ENCODE measurements at regions not wholly inside any gene's neighbourhood (a gene's known extent, or its start where the extent isn't known, plus 50 kb on each side); places are given as distances from the start of the nearest gene placed in this dataset.

DNA sequence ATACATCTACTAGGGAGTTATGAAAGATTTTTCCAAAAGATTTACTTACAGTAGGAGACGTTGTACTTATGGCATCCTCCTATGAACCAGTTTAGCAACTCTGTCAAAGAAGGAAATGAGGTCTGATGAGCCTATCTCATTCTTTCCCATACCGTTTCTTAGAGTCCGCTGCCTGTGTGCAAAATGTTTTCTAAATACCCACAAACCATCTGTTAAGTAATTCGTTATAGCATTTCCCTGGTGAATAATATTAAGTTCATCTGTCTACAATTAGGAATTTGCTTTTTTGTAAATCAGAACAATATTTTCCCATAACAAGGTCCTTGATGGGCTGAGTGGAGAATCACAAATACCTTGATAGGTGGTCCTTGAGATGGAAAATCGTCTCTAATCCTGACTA, 178.8 kb upstream of the TMTC4 start:
- no peak for DNase-seq

DNA sequence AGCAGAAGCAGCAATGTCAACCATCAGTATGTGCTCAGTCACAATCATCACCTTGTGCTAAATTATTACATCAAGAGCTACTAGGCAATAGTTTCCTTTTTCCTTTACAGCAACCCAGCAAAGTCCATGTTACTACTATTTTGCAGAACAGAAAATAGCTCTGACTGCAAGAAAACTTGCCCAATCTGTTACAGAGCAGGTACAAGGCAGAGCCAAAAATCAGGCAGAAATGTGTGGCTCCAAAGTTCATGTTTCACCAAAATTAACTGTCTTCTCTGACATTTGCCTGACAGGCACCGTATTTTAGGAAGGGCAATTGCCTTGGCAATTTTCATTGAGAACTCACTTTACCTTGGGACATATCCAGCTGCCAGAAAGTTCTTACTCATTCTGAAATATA, 177.6 kb upstream of the TMTC4 start:
- no peak for DNase-seq

GRCh38 chr13:100848304-100848703, 173.7 kb upstream of the TMTC4 start:
- no peak for DNase-seq

DNA sequence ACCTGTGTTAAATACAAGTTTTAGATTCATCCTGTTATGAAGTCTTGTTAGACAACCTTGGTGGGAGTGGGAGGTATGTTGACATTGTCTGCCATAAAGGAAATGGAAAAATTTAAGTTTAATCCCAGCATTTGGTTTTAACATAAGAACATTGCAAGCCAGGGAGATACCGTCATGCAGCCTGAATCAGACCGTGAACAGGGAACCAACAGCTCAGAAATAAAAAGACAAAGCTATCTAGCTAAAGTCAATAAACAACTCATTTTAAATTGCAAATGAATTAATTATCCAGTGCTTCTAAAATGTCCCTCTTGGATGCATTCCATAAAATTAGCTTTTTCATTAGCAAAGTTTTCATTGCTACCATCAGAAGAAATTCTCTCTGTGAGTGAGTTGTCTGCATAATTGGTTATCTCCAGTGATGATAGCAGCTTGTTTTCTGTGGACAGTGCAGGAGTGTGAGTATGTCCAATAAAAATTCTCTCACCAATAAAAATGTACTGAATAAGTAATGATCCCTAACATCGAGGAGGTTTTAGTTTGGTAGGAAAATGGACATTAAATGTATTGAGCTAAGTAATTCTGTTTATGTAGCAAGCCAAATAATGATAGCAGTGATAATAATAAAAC, 170.6 kb upstream of the TMTC4 start:
- DNase-seq, result no peak

- DNase-seq, result no peak
Measured at GRCh38 chr13:100842136-100842535, 167.5 kb upstream of the TMTC4 start.

DNA sequence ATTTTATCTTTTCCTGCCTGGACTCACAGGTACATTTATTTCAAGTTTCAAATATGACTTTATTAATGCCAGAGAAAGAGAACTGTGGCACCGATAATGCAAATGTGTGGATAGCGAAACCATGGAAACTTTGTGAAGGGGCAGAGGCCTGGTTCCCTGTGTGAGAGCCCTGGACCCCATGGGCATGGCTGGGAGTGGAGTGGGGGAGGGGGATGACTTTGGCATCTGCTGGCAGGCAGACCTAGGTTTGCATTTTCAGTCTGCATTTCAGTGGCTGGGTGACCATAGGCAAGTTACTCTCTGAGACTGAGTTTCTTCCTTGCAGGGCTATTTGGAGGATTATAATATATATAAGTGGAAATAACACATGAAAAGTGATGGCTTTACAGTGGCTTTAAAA, 163.8 kb upstream of the TMTC4 start:
- no peak for DNase-seq

- DNase-seq, result no peak
Measured at GRCh38 chr13:100837631-100838030, 163.0 kb upstream of the TMTC4 start.

DNA sequence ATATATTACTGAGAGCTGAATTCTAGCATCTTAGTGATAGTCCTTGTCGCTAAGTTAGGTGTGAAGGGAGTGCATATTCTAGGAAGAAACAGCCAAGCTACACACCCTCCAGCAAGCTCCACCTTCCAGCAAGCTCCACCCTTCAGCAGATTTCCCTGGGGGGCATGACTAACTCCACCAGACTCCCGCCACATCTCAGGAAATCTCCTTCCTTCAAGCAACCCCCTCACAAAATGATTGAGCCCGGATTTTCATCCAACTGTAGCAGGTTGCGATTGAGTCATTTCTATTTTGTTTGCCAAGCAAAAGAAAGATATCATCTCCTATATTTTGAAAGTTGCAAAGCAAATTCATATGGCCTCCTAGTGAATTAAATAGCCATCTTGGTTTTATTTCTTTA, 162.1 kb upstream of the TMTC4 start:
- DNase-seq, result no peak

GRCh38 chr13:100835695-100836094, 161.1 kb upstream of the TMTC4 start:
- no peak for DNase-seq

GRCh38 chr13:100833427-100833826, 158.8 kb upstream of the TMTC4 start:
- DNase-seq, result no peak

DNA sequence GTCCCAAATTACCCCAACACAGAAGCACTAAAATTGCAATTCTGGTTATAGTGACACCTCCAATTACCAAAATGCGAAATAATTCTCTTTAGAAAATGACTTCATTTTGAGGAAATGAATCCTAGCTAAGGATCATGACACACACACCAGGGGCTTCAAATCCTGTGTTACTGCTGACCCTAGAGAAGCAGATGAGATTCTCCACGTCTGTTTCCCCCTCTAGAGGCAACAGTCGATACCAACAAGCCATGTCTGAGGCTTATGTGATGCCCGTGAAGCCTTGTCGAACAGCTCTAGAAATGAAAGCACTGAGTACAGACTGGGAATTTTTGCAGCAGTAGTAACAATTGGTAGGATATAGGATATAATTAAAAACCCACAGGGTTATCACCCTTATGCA, 153.6 kb upstream of the TMTC4 start:
- DNase-seq, result no peak

DNA sequence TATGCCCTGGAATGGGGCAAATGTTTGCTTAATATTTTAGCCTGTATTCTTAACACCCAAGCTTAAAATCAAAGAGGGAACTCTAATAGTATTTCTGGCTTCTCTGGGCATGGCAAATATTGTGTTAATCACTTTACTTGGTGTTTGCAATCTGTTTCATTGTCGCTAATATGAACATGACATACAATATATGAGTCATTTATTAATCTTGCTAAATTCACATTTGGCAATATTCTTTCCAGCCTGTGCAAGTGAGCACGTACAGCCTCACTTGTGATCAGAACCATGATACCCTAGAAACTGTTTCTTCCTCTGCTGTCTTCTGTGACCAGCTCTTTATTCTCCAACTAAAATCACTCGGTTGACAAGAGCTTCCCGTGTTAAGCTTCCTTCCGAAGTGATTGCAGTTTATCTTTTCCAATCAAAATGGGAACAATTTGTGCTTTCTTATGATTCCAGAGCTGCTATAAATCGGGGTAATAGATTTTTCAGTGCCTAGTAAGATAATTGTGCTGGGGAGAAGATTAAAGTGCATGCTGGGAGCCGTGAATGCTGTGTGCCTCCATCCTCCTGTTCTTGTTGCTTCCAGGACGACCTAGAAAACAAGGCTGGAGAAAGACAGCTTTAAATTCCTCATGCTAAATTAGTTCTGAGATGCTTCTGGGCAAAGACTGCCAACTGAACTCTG, 153.0 kb upstream of the TMTC4 start:
- no peak for DNase-seq

DNA sequence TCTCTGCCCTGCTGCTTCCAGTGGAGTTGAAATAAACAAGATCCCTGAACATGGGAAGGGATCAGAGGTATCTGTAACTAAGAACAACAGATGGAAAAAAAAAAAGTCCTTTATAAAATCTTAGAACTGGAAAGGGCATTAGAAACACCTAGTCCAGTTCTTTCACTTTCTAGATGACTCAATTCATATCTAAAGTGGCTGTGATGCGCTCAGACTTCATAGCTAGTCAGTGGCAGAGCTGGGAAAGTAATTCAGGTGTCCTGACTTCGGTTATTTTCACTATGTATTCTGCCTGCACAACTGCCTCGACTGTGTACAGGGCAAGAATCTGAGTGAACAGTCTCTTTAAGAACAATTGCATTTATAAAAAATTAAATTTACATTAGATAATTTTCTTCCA, 151.8 kb upstream of the TMTC4 start:
- no peak for DNase-seq

GRCh38 chr13:100825557-100825956, 151.0 kb upstream of the TMTC4 start:
- DNase-seq, result no peak

DNA sequence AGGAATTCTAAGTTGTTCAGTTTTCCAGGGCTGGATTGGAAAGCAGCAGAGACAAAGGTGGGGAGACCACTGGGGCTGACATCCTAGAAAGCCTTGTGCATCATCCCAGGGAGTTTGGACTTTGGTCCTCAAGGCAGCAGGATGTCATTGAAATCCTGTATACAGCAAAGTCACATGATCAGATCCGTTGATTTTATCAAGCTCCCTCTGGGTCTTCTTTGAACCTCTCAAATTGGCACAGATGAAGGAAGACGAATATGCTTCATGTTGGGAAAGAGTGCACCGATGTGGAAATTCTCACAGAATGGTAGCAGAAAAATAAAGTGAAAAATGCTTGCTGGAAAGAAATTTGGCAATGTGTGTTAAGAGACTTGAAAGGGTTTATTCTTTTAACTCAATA, 149.8 kb upstream of the TMTC4 start:
- peak; percentile 54 for DNase-seq

- no peak for DNase-seq
Measured at GRCh38 chr13:100823448-100823847, 148.9 kb upstream of the TMTC4 start.

GRCh38 chr13:100822871-100823443, 148.4 kb upstream of the TMTC4 start:
- peak; percentile 67 for DNase-seq

GRCh38 chr13:100818711-100819110, 144.1 kb upstream of the TMTC4 start:
- no peak for DNase-seq

DNA sequence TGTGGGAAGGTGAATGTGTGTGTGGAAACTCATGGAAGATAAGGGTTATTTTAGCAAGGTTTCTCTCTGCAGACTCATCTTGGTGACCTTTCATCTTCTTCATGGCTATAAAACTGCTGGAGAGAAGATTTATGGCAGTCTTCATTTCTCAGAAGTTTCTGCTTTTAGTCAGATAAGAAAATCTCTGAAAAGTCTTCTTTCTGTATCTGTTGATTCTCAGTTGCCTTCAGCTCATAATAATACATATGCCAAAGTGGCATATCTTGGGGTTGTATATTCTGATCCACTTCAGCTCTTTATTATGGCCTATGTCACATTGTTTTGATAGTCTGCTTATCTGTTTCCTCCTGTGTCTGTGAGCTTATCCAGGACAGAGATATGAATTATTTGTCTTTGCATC, 143.3 kb upstream of the TMTC4 start:
- no peak for DNase-seq

DNA sequence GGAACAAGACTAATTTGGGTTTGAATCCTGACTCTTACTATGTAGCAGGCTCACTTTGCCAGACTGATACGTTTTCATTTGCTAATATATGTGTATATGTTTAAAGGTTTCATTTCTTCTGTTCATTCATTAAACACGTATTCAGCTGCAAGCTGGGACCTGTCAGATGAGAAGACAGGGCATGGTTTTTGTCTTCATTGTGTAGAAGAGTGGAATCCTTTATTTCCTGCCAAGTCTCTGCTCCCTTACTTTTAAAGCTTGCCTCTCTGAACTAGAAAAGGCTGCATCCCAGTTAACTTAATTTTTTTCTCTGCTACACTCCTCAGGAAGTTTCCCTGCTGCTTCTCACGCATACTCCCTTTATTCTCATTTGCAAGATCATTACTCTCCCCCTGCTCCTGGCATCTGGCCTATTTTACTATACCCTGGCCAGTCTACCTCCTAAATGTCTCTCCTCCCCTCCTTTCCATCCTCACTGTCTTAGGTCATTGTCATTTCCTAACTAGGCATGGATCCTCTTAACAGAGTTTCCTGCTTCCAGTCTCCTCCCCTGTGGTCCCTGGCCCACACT, 141.0 kb upstream of the TMTC4 start:
- no peak for DNase-seq

- DNase-seq, result peak; percentile 61
Measured at GRCh38 chr13:100812982-100813584, 138.5 kb upstream of the TMTC4 start.

DNA sequence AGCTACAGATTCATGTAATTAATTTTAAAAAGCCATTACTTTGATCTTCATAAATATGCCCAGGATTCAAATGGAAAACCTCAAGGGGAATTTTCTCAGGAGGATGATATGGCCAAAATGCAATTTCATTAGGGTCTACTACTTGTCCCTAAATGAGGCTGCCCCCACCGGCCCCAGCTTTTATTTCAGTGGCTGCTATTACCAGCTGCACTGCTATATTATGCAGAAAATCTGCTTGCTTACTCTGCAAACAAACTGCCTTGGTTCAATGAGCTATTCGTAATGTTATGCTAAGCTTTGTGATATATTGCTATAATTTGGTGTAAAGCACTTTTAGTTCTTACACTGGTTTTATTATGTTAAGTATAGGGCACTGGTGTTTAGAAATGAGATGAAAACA, 137.3 kb upstream of the TMTC4 start:
- no peak for DNase-seq

DNA sequence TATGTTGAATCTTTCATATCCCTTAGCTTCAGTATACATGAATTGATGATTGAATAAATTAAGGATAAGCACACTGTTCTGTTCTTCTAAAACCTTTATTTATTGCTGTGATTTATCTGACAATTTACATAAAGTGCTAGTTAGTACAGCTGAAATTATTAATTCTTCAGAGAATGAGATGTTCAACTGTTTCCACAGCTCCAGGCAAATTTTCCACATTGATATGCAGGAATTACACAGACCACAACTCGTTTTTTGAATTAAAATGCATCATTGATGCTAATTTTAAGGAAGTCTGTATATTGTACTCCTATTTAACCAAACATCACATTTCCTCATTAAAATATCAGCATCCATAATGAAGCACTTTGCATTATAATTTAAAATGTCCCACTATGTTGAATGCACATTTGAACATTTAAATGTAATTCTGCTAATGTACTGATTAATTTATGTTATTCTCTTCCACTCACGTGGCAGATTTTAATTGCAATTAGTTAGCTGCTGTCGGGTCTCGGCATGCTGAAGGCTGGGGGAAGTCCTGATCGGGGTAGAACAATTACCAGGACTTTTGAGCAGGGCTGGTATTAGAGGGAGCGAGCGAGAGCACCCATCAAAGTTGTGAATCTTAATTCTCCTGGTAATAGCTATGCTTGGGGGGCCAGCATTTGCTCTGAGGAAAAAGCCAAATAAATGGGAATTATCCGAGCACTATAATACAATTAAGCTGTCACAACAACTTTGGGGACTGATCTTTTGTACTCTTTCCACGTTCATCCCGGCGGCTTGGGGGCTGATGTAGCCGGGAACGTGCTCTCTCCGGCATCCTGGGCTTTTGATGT, 136.7 kb upstream of the TMTC4 start:
- DNase-seq, result peak; percentile 88
